Ascending aorta (tissue), 2 donors: ENCODE measurements at regions not wholly inside any gene's neighbourhood (a gene's known extent, or its start where the extent isn't known, plus 50 kb on each side); places are given as distances from the start of the nearest gene placed in this dataset.

Source experiments
- DNase-seq, 2 donors: peaks; one replicate each; pipeline ENCODE4 v3.0.0-alpha.2; 2019; ENCODE audit warnings: low spot score in 2 of 2
- H3K27ac ChIP-seq, 2 donors: fragments of 200-600 bp; sonication (generic); one replicate each; pipeline ENCODE4 v1.5.1; 2016 to 2017; ENCODE audit warnings: mild to moderate bottlenecking in 1 of 2
- H3K27me3 ChIP-seq: fragments of 200-600 bp; sonication (generic); one replicate; pipeline ENCODE4 v1.5.1; 2017
- H3K36me3 ChIP-seq, 2 donors: fragments of 200-600 bp; sonication (generic); one replicate each; pipeline ENCODE4 v1.5.1; 2016
- H3K4me1 ChIP-seq, 2 donors: fragments of 200-600 bp; sonication (generic); one replicate each; pipeline ENCODE4 v1.5.1; 2016 to 2017; ENCODE audit warnings: mild to moderate bottlenecking in 1 of 2
- H3K4me3 ChIP-seq, 2 donors: fragments of 200-600 bp; sonication (generic); one replicate each; pipeline ENCODE4 v1.5.1; 2016 to 2017; ENCODE audit warnings: mild to moderate bottlenecking in 1 of 2
- H3K9me3 ChIP-seq, 2 donors: fragments of 200-600 bp; sonication (generic); one replicate each; pipeline ENCODE4 v1.5.1; 2016
- CTCF ChIP-seq, 3 experiments: fragments of 200-600 bp in 2 of 3; fragments of 450-650 bp in 1 of 3; sonication (generic) in 2 of 3; IDR thresholded peaks; one replicate each; pipeline ENCODE4 v1.5.1; 2016 to 2019; ENCODE audit warnings: antibody characterized with exemption in 3 of 3, mild to moderate bottlenecking in 1 of 3, moderate library complexity in 1 of 3
- intact Hi-C: fragments of 100-400 bp; cut with DNase I; formaldehyde crosslinking; loops from one replicate; pipeline ENCODE4 v1.15.1; 2023

GRCh38 chr13:43988302-43988701 is 108.6 kb downstream of the LACC1 start:
- H3K27ac ChIP-seq: no peak overlapping the region
- no peak overlapping the region for H3K4me3 ChIP-seq
- H3K36me3 ChIP-seq: no peaks in the 10 kb centered on the region
- no peaks in the 10 kb centered on the region for H3K27me3 ChIP-seq
- no peaks in the 10 kb centered on the region for H3K9me3 ChIP-seq
- no peak for TF ChIP-seq CTCF (IDR thresholded peaks at IDR 0.05)
- no peak for DNase-seq
- intact Hi-C loops: no loop called here
- peaks cover 0 to 7% of the 10 kb centered on the region in 2 donors for H3K4me1 ChIP-seq

GRCh38 chr13:43990021-43990420 is 110.3 kb downstream of the LACC1 start:
- Histone ChIP-seq H3K9me3 (no peaks in the 10 kb centered on the region), H3K4me3 (no peak overlapping the region), H3K27me3 (no peaks in the 10 kb centered on the region), H3K36me3 (no peaks in the 10 kb centered on the region), H3K27ac (no peak overlapping the region), H3K4me1 (peaks cover 0 to 7% of the 10 kb centered on the region in 2 donors)
- no peak for TF ChIP-seq CTCF (IDR thresholded peaks at IDR 0.05)
- intact Hi-C loops: no loop called here
- DNase-seq: no peak

GRCh38 chr13:43990829-43991228 is 111.1 kb downstream of the LACC1 start:
- Histone ChIP-seq H3K27ac (no peak overlapping the region), H3K4me1 (peaks cover 0 to 7% of the 10 kb centered on the region in 2 donors), H3K36me3 (no peaks in the 10 kb centered on the region), H3K4me3 (no peak overlapping the region), H3K9me3 (no peaks in the 10 kb centered on the region), H3K27me3 (no peaks in the 10 kb centered on the region)
- no peak for DNase-seq
- no peak for TF ChIP-seq CTCF (IDR thresholded peaks at IDR 0.05)
- intact Hi-C loops: no loop called here

GRCh38 chr13:43991773-43992201 is 112.1 kb downstream of the LACC1 start:
- no peak for DNase-seq
- Histone ChIP-seq H3K36me3 (no peaks in the 10 kb centered on the region), H3K9me3 (no peaks in the 10 kb centered on the region), H3K27me3 (no peaks in the 10 kb centered on the region), H3K27ac (no peak overlapping the region), H3K4me3 (no peak overlapping the region), H3K4me1 (peaks cover 0 to 7% of the 10 kb centered on the region in 2 donors)
- TF ChIP-seq CTCF (IDR thresholded peaks at IDR 0.05): no peak
- intact Hi-C loops: no loop called here

GRCh38 chr13:43992211-43992610 is 112.5 kb downstream of the LACC1 start:
- no peaks in the 10 kb centered on the region for H3K36me3 ChIP-seq
- no peak overlapping the region for H3K27ac ChIP-seq
- TF ChIP-seq CTCF (IDR thresholded peaks at IDR 0.05): no peak
- no peaks in the 10 kb centered on the region for H3K27me3 ChIP-seq
- DNase-seq: no peak
- H3K4me3 ChIP-seq: no peak overlapping the region
- intact Hi-C loops: no loop called here
- no peaks in the 10 kb centered on the region for H3K9me3 ChIP-seq
- peaks cover 0 to 7% of the 10 kb centered on the region in 2 donors for H3K4me1 ChIP-seq
